Glomerular visceral epithelial cell (primary cell): ENCODE measurements at regions not wholly inside any gene's neighbourhood (a gene's known extent, or its start where the extent isn't known, plus 50 kb on each side); places are given as distances from the start of the nearest gene placed in this dataset.
"Not testable (repeated sequence)": the region's sequence is repeated elsewhere in the genome, so short reads cannot be mapped to it uniquely, and the experiment has no call there.

Experiments
- DNase-seq: peaks from one replicate; pipeline ENCODE4 v3.0.0-alpha.2; 2016; ENCODE audit errors: extremely low spot score

DNA sequence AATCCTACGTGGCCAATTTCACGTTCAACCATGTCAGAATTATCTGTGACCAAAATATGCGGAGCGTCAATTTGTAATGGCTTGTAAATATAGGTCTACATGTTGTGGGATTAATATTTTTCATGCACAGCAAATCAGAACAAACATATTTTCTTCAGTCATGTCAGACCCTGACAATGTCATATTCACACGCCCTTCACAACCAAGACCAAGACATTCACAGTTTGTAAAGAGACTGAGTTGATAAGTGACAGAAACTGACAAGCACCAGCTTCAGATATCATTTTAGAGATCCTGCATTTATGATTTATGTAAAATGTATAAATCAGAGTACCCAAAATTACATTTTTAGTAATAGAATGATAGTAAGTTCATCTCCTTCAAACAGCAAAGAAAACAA is 57.3 kb upstream of the NOVA1 start:
- no peak for DNase-seq

DNA sequence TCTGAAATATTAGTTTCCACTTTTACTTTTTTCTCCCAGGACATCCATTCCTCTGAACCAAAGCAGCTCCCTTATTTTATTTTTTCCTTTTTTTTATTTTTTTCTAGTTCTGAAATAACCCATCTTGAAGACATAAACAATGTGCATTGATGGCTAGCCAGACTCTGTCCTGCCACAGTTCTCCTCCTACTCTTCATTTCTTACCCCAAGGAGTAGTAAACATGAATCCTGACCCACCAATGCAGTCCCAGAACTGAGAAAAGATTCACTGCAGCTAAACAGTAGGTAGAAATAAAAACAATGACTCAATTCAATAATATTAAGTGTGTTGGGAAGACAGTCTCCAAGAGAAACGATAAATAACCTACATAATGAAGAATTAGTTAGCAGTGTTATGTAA is 65.7 kb upstream of the NOVA1 start:
- DNase-seq = no peak

DNA sequence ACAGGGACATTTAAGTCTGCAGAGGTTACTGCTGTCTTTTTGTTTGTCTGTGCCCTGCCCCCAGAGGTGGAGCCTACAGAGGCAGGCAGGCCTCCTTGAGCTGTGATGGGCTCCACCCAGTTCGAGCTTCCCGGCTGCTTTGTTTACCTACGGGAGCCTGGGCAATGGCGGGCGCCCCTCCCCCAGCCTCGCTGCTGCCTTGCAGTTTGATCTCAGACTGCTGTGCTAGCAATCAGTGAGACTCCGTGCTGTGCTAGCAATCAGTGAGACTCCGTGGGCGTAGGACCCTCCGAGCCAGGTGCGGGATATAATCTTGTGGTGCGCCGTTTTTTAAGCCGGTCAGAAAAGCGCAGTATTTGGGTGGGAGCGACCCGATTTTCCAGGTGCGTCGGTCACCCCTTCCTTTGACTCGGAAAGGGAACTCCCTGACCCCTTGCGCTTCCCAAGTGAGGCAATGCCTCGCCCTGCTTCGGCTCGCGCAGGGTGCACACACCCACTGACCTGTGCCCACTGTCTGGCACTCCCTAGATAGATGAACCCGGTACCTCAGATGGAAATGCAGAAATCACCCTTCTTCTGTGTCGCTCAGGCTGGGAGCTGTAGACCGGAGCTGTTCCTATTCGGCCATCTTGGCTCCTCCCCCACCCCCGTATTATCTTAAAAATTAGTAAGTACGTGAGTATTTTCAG is 81.0 kb upstream of the NOVA1 start:
- DNase-seq = not testable (repeated sequence)

DNA sequence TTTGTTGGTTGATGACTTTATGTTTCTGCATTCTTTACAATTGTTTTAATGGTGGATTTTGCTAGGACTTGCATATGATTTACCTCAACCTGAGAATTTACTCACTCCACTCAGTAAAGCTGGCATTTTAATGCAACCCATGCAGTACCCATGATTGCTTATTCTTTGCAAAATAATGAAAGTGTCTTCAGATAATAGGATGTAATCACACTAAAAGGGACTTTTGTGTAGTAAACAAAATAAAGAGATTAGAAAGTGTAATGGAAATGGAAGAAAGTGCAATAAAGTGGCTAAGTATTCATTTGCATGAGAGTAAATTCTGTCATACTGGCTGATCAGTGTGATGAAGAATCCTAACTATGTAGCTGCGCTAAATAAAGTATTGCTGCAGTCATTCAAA is 87.6 kb upstream of the NOVA1 start:
- DNase-seq = no peak

DNA sequence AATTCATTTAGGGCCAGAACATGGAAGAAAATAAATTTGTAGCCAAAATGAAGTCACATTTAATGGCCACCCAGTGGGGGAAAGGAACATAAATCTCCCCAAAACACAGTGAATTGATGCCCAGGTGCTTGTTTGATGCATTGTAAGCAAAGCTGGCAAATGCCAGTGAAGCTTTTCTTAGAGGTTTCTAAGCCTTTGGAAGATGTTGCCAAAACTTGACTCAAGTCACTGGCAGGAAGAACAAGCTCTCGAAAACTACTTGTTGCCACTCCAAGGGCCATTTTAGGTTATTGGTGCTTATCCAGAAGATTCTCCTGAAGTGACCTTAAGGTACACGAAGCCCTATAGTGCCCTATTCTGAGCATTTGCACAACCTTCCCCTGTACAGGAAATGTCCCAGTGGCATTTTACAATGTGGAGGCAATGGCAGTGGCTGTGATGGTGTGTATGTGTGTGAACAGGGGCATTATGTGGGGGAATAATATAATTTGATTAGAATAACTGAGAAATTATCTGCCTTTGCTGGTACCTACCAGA is 89.5 kb upstream of the NOVA1 start:
- no peak for DNase-seq

DNA sequence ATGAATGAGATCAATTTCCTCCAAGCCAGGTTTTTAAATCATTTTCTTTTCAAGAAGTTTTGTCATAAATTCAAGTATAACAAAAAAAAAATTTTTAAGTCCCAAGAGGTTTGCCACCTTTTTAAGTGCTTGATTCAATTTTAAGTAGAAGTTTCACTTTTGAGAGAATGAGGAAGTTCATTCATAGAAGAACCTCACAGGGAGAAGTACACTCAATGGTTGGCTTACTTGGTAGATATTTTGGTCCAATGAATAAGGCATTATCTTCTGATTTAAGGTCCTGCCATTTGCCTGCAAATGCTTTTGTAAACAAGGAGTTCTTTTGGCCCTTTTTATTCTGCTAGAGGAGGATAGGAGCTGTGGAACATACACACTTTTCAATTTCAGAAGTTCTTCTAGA is 96.7 kb upstream of the NOVA1 start:
- no peak for DNase-seq

DNA sequence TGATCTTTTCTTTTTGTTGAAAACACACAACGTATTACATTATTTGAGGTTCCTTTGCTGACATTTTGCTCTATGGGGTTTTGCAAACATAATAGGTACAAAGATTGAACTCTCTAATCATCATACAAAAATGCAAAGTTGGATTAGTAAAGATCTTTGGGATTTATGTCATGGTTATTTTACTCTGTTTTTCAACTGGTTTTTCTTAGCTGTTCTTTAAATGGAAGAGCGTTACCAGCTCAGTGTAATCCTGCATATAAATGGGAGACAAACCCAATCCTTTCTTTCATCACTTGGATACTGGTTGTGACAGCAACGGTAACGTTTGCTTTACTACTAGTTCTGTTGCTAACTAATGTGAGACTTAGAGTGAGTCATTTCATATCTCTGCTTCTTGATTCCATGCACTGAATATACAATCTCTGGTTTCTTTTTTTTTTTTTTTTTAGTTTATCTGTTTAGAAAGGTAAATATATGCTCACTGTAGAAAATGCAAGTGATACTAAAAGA is 104.9 kb upstream of the NOVA1 start:
- DNase-seq = no peak

DNA sequence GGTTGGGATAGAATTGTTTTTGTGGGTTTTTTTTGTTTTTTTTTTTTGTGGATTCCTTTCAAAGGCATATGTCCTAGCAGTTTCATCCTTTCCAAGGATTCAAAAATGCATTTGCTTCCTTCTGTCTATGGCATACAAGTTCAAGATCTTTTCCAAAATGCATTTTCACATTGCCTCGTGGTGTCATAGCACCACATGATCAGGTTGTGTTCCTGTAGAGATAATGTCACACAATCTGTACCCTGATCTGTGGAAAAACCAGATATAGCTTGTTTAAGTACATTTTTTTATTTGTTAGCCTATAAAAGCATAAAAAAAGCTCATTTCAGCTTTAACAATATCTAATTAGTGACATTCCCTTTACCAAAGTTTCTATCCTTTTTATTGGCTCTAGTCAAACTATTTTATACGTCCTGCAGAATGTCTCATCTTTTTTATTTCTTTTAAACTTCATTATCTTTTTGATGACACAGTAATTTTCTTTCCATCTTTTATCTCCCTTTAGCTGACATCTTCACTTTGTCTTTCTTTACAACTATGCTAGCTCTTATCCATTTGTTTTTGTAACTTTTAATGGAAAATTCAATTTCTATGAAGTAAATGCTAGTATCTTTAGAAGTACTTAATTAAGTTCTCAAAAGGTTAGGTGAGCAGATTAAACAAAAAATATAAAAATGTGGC is 106.0 kb upstream of the NOVA1 start:
- DNase-seq = no peak

DNA sequence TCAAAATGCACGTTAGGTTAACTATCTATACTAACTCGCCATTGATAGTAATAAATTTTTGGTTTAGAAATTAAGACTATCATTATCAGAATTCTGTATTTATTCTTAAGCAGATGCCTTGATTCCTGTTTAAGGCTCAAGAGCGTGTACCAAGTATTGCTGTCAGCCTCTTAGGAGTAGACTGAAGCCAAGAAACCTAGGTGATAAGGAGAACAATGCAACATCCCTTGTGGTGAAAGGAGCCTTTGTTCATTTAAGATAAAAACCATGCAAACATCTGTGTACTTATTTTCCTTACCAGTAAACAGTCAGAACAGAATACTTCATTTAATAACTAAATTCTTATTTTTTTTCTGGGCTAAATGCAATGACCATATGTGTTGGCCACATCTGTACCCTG is 109.4 kb upstream of the NOVA1 start:
- DNase-seq = no peak

DNA sequence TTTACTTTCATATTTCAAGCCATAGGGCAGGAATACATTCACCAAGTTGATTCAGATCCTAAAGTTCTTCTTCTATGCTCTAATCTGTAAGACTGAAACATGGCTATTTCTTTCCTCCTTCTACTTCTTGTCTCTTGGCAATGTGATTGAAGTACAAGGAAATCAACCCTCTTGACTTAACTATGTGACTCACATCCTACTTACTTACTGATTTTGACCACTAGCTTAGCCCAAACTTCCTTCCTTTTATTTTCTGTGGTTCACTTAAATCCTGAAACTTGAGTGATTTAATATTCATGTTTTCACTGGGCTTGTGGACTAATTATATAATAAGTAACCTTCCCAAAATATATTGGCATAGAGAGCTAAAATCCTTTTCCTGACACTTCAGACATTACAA is 111.2 kb upstream of the NOVA1 start:
- DNase-seq = peak; percentile 0

DNA sequence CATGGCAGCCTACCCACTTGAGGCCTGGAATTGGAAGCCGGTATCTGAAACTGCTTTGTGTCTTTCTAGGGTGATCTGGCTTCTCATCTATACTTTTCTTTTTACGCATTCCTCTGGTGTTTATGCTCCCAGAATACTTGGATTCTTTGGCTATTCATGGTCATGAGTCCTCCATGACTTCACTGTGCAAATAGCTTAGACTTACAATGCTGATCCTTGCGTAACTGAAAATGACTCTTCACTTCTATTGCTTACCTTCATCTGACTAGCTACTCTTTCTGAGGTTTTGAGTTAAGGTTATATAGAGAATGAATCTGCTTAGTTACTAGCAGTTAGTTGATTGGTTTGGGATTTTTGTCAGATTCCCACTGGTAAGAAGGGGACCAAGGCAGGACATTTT is 121.7 kb upstream of the NOVA1 start:
- no peak for DNase-seq

DNA sequence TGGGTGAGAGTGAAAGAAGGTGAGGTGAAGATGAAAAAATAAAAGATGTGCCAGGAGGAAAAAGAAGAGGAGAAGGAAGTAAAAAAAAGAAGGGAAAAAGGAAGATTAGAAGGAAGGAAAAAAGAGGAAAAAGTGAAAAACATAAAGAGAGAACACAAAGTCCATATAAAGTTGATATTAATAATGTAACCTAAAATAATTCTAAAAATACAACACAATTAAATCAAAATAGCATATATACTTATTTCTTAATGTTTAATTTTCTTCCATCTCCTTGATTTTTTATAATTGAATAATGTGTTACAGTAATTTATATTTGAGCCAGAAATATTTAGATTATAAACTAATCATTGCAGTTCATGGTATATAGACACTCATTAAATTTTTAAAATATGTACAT is 124.4 kb upstream of the NOVA1 start:
- DNase-seq = no peak

DNA sequence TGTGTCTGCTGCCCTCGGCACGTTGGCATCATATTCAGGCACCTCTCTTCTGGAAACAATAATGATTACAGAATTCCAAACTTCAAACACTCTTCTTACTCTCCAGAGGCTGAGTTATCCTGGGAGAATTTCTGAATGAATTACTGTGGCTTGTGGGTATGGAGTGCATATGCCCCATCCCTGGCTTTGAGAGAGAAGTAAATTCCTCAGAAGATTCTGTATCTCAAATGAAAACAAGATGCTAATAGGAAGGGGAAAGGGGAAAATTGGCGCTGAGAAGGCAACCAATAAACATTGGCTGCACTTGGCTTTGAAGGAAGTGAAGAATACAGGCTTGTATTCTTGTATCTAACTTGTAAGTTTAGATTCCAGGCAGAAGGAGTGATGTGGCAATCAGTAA is 132.0 kb upstream of the NOVA1 start:
- no peak for DNase-seq

DNA sequence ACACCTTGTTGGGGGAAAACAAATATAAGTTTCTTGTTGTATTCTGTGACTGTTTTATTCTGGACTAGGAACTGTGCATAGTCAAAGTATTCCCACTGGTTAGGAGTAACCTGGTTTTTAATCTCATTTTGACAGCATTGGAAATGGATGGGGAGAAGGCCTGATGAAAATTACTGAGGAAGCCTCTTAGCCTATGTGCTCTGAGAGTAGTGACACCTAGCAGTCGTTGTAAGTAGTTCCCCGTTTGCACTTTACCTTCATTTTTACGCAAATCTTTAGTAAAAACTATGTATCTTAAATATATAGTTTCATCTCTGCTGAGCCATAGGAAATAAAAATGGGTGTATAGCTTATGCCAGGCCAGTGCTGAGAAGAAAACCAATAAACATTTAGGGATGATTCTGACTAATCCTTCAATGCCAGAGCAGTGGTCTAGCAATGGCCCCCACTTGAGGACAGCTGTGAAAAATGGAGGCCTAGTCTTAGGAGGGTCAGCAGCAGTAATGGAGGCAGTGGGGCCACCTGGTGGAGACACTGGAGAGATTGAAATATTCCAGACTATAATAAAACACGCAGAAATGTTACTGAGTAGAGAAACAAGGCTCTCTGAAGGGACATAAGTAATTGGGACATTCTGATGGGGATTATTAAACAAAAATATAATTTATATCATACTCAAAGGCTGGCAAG is 133.2 kb upstream of the NOVA1 start:
- DNase-seq = no peak

DNA sequence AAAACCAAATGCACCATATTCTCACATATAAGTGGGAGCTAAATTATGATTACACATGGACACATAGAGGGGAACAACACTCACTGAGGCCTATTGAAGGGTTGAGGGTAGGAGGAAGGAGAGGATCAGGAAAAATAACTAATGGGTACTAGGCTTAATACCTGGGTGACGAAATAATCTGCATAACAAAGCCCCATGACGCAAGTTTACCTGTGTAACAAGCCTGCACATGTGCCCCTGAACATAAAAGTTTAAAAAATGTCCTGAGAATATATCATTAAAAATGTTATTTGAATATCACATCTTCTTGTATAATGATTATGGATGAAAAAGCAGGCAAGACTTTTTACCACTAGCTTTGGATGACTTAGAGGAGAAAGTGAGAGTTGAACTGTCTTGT is 138.0 kb upstream of the NOVA1 start:
- DNase-seq = no peak

DNA sequence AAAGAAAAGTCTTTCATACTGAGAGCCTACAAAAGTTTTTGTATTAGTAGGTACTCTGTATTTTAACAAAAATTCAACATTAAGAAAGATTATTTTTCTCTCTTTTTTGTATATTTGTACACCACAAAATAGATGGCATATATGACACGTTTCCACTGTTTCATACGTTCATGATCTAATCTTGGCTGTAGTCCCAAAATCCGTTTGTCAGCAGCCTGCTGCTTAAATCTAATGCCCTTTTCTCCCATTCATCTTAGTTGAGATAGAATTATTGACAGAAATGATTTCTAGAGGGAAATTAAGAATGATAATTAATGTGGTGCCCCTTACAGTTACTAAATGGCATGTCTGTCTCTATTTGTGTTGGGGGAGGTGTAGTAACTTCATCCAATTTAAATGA is 140.7 kb upstream of the NOVA1 start:
- DNase-seq = no peak

DNA sequence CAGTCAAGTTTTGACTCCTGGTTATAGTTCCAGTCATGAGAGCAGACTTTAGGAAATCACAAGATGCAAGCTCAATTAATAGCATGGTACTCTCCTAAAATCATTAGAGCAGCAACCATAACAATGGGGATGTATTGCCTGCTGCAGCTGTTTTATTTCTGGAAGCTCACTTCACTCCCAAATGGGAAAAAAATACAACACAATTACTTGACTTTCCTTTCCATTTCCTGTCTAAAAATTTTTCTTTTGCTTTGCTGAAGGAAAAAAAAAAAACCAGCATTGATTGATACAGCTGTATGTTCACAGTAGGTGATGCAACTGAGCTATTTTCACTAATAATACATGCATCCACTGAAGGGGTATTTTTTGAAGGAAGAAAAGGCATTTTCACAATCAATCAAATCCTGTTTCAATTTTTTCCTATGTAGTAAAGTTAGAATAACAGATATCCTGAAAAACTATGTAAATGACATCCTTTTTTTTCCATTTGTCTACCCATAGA is 143.9 kb upstream of the NOVA1 start:
- no peak for DNase-seq

DNA sequence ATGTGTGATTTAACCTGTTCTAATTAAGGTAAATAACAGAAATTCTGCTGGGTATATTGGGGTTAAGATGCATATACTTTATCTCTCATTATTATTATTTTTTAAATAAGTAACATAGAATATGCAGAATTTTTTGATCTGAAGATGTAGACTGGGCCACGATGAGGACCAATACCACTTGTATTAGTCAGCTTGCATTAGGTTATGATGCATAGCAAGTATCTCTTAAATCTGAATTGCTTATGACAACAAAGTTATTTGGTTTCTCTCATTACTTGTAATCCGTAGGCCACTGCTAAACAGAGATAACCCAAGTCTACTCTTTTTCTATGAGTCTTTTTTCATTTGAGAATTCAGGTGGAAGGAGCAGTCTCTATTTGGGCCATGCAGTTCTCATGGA is 145.5 kb upstream of the NOVA1 start:
- DNase-seq = no peak

DNA sequence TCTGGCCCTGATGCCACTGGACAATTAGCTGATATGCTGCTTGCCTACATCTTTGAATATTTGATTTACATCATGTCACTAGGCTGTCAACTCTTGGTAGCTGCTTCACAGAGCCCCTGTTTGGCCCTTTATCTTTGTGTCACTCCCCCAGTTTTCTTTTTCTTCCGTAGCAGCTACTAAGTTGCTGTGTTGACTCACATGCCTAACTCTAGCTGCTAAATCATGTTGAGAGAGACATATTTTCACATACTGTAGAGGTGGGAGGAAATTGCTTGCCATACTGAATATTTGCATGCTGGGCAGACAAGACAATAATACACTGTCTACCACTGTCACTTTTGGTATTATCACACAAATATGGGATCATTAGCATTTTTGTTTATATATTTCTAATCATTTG is 147.1 kb upstream of the NOVA1 start:
- no peak for DNase-seq

DNA sequence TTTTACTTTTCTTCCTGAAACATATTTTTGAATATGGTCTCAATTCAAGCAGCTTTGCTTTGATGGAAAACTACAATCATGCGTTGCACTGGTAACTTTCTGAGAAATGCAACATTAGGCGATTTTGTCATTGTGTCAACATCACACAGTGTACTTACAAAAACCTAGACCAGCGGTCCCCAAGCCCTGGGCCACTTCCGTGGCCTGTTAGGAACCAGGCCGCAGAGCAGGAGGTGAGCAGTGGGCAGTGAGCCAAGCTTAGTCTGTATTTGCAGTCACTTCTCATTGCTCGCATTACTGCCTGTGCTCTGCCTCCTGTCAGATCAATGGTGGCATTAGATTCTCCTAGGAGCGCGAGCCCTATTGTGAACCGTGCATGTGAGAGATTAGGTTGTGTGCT is 163.7 kb upstream of the NOVA1 start:
- DNase-seq = no peak

DNA sequence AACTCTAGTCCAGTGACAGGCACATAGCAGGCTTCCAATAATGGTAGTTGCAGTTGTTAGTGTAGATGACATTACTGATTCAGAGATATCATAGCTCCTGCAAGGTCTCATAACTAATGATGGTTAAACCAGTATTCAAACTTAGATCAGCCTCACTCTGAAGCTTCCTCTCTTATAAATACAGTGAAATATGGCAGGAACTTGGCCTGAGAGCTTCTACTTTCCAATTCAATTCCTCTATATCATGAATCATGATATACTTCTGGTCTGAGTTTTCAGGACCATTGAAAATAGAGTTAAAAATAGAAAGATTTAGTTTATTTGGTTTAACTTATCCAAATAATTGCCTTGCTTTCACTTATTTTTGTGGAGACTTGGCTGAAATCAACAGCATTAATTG is 167.5 kb upstream of the NOVA1 start:
- DNase-seq = no peak

DNA sequence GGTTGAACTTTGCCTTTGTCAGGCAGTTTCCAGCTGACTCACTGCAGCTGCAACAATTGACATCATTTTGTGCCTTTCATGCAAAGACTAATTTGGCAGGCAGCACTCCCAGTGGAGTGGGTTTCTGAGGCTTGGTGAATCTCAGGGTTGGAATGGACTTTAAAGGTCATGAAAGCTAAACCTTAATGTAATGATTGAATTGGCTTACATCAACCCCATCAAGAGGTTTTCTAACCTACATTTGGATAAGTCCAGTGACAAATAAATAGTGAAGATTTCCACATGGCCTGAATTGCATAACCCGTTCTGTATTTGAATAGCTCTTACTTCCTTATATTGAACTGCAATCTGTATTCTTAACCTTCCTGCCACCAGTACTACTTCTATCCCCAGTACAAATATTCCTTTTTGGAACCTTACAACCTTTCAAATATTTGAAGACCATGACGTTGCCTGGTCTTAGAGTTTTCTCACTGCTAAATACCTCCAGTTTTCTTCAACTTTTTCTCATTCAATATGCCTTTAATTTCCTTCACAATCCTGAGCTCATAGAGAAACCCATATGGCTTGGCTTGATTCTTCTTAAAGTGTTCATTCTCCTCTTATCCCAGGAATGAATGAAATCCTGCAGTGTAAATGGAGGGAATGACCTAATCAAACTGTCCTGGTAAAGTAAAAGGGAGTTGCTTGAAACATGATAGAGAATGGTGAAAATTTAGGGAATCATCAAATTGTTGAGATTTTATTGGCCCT is 168.1 kb upstream of the NOVA1 start:
- peak; percentile 23 for DNase-seq
